ENCODE measurements at regions not wholly inside any gene's neighbourhood (a gene's known extent, or its start where the extent isn't known, plus 50 kb on each side); places are given as distances from the start of the nearest gene placed in this dataset.
A peak's percentile ranks its signal among the peaks of the same experiment; 100 is the strongest.

GRCh38 chr4:147057611-147058190 is 112.0 kb upstream of the TTC29 start:
- DNase-seq (no peak), ATAC-seq (no peak)
- TF ChIP-seq POLR2A (IDR thresholded peaks at IDR 0.05) (no peak), CTCF (IDR thresholded peaks at IDR 0.05) (no peak)
- WGBS, 4 donors, result 50 to 58% (median 54%) methylated on average over 7 of the region's 7 CpGs
- Histone ChIP-seq H3K4me1 (peaks cover 0 to 11% (median 0%) of the 10 kb centered on the region in 12 donors), H3K9me3 (no peaks in the 10 kb centered on the region), H3K4me3 (peak overlapping the region in 10 of 12 donors; percentile 17 to 56 (median 36)), H3K27ac (peak overlapping the region in 8 of 12 donors; percentile 0 to 33 (median 6)), H3K36me3 (no peaks in the 10 kb centered on the region), H3K27me3 (no peaks in the 10 kb centered on the region)
- intact Hi-C loops (cut with DNase I), result no loop called here

- 92 to 96% (median 93%) methylated on average over 6 of the region's 6 CpGs for WGBS, 4 donors
- peaks cover 0 to 11% (median 0%) of the 10 kb centered on the region in 12 donors for H3K4me1 ChIP-seq
These were observed 113.5 kb upstream of the TTC29 start for GRCh38 chr4:147059064-147059731.

DNA sequence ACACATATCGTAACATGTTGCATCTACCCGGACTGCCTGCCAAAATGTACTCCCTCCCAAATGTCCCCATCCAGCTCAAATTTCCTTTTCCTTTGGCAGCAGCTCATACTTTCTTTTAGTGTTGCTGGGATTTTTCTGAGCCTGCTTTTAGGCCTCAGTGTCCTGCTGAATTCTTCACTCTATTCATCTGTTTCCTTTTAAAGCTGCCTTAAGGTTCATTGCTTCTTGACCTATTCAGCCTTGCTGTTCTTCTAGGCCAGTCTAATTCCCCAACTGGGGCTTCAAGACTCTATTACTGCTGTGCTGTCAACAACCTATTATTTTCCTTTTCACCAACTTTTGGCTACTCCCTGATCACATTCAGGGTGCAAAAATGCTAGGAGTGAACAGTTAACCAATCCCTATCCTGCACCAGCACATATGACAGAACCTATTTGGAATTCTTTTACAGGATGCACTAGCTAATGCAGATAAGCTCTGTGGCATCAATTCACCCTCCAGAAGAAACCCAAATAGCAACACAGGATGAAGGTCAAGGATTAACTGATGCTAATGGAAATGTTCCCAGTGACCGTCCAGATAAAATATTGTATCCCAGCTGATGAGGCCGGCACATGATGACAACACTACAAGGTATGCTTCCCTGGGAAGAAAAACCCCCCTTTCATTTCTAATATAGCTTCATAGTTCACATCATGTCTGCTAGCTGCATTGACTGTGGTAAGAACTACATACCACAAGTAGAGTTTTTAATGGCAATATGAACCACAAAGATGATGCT is 114.7 kb upstream of the TTC29 start:
- Histone ChIP-seq H3K27ac (peak overlapping the region in 1 of 12 donors; percentile 27), H3K27me3 (no peaks in the 10 kb centered on the region), H3K4me1 (peaks cover 0 to 11% (median 0%) of the 10 kb centered on the region in 12 donors), H3K9me3 (no peaks in the 10 kb centered on the region), H3K4me3 (no peak overlapping the region), H3K36me3 (no peaks in the 10 kb centered on the region)
- 41 to 54% (median 52%) methylated on average over 4 of the region's 4 CpGs for WGBS, 4 donors
- DNase-seq, result peak in 1 of 5 donors; percentile 10
- peak in 3 of 4 donors; percentile 11 to 29 (median 12) for ATAC-seq
- TF ChIP-seq POLR2A (IDR thresholded peaks at IDR 0.05), result no peak
- no peak for TF ChIP-seq CTCF (IDR thresholded peaks at IDR 0.05)
- intact Hi-C loops (cut with DNase I), result no loop called here

More at GRCh38 chr4:147059064-147059731, 113.5 kb upstream of the TTC29 start:
- Histone ChIP-seq H3K27ac (no peak overlapping the region), H3K27me3 (no peaks in the 10 kb centered on the region), H3K4me3 (no peak overlapping the region), H3K36me3 (no peaks in the 10 kb centered on the region), H3K9me3 (no peaks in the 10 kb centered on the region)
- TF ChIP-seq POLR2A (IDR thresholded peaks at IDR 0.05) (no peak), CTCF (IDR thresholded peaks at IDR 0.05) (no peak)
- DNase-seq (no peak), ATAC-seq (no peak)
- intact Hi-C loops (cut with DNase I), result no loop called here

GRCh38 chr4:147064856-147065255 is 119.2 kb upstream of the TTC29 start:
- no peak for ATAC-seq
- DNase-seq, result no peak
- TF ChIP-seq CTCF (IDR thresholded peaks at IDR 0.05) (no peak), POLR2A (IDR thresholded peaks at IDR 0.05) (no peak)
- no peak overlapping the region for H3K4me3 ChIP-seq
- peaks cover 0 to 10% (median 0%) of the 10 kb centered on the region in 12 donors for H3K4me1 ChIP-seq
- 79 to 82% (median 81%) methylated on average over 5 of the region's 5 CpGs for WGBS, 4 donors
- no peak overlapping the region for H3K27ac ChIP-seq
- intact Hi-C loops (cut with DNase I), result no loop called here
- H3K27me3 ChIP-seq, result no peaks in the 10 kb centered on the region
- no peaks in the 10 kb centered on the region for H3K9me3 ChIP-seq
- H3K36me3 ChIP-seq, result no peaks in the 10 kb centered on the region
